ENCODE measurements at regions not wholly inside any gene's neighbourhood (a gene's known extent, or its start where the extent isn't known, plus 50 kb on each side); places are given as distances from the start of the nearest gene placed in this dataset.
A peak's percentile ranks its signal among the peaks of the same experiment; 100 is the strongest.

DNA sequence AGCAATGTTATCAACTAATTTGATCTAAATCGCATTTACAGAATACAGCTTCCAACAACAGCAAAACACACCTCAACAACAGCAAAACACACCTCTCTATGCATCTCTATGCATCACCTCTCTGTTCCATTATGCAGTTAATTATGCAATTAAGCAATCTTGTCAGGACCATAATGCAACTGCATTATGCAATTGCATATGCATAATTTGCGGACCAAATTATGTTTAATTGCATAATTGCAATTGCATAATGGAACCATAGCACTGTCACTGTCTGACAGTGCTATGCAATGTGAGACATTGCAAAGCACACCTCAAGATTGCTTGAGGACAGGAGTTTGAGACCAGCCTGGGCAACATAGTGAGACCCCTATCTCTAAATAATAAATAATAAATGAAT lies 80.4 kb upstream of the PRSS3 start:
- Histone ChIP-seq H3K36me3 (no peaks in the 10 kb centered on the region), H3K4me1 (peaks cover 0 to 7% (median 0%) of the 10 kb centered on the region in 4 donors), H3K27me3 (no peaks in the 10 kb centered on the region), H3K9me3 (no peaks in the 10 kb centered on the region), H3K27ac (no peak overlapping the region), H3K4me3 (no peak overlapping the region)
- ATAC-seq (ENCODE audit: low FRiP score in 2 of 2) = no peak
- 70 to 81% methylated on average over 2 of the region's 2 CpGs for WGBS, 2 donors
- TF ChIP-seq POLR2AphosphoS5 (IDR thresholded peaks at IDR 0.05) = no peak
- no peak for TF ChIP-seq POLR2A (IDR thresholded peaks at IDR 0.05)
- TF ChIP-seq, protein P1, sequence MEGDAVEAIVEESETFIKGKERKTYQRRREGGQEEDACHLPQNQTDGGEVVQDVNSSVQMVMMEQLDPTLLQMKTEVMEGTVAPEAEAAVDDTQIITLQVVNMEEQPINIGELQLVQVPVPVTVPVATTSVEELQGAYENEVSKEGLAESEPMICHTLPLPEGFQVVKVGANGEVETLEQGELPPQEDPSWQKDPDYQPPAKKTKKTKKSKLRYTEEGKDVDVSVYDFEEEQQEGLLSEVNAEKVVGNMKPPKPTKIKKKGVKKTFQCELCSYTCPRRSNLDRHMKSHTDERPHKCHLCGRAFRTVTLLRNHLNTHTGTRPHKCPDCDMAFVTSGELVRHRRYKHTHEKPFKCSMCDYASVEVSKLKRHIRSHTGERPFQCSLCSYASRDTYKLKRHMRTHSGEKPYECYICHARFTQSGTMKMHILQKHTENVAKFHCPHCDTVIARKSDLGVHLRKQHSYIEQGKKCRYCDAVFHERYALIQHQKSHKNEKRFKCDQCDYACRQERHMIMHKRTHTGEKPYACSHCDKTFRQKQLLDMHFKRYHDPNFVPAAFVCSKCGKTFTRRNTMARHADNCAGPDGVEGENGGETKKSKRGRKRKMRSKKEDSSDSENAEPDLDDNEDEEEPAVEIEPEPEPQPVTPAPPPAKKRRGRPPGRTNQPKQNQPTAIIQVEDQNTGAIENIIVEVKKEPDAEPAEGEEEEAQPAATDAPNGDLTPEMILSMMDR (IDR thresholded peaks at IDR 0.05) = no peak
- no peak for TF ChIP-seq EP300 (IDR thresholded peaks at IDR 0.05)
- no peak for DNase-seq

DNA sequence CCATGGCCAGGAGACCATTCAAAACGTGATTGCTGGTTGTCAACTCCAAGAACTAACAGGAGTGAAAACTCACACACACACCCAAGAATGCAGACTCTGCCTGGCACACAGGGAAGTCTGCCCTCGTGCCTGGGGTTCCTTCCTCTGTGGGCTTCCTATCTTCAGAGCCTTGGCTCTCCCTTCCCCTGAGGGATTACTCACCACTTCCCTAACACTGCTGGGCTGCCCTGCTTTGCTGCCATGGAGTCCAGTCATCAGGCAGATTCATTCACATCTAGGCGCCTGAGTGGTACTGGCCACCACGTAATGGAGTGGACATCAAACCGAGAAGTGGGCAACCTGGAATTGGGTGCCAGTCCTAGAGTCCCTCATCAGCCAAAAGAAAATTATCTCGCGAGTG lies 76.4 kb upstream of the PRSS3 start:
- Histone ChIP-seq H3K9me3 (no peaks in the 10 kb centered on the region), H3K36me3 (no peaks in the 10 kb centered on the region), H3K27ac (no peak overlapping the region), H3K27me3 (no peaks in the 10 kb centered on the region), H3K4me1 (peaks cover 0 to 14% (median 2%) of the 10 kb centered on the region in 4 donors), H3K4me3 (no peak overlapping the region)
- ATAC-seq (ENCODE audit: low FRiP score in 2 of 2) (peak; percentile 72 to 77), DNase-seq (peak in 1 of 2 donors; percentile 65)
- TF ChIP-seq EP300 (IDR thresholded peaks at IDR 0.05) = no peak
- TF ChIP-seq, protein P1 (IDR thresholded peaks at IDR 0.05) = no peak
- TF ChIP-seq POLR2AphosphoS5 (IDR thresholded peaks at IDR 0.05) = no peak
- TF ChIP-seq POLR2A (IDR thresholded peaks at IDR 0.05) = no peak
- 59 to 73% methylated on average over 6 to 7 of the region's 7 CpGs for WGBS, 2 donors

DNA sequence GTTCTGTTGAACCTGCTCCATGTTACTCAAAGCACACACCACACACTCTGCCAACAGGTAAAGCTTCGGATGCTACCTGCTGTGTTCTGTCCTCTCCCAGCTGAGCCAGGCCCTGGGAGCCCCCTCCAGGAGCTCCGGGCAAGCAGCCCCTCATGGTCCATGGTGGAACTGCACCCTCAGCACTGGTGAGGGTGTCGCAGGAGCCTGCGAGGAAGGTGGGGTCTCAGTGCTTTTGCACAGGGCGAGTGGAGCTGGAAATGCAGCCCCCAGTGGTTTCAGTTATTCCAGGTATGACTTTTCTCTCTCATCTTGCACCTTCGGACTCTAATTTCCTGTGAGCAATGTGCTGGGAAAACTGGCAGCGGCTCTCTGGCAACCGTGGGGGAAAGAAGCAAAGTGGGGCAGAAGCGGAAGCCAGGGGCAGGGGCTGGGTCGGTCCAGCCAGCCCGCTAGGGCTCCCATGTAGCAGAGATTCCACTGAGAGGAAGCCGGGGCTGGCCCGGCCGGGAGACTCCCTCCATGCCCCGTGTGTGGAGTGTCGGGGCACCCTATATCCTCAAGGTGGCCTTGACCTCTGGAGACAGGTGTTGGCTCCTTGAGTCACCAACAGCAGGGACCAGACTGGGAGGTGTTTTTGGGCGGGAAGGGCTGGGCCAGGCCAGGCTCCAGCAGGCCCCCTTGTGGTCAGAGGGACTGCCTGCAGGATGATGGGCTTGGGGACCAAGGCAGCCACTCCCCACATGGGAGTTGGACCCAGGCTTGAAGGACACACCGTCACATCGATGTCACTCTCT lies 75.6 kb upstream of the PRSS3 start:
- WGBS, 2 donors = 52 to 62% methylated on average over 14 to 18 of the region's 19 CpGs
- ATAC-seq (ENCODE audit: low FRiP score in 2 of 2) = peak; percentile 42 to 71
- Histone ChIP-seq H3K36me3 (no peaks in the 10 kb centered on the region), H3K4me1 (peaks cover 0 to 14% (median 2%) of the 10 kb centered on the region in 4 donors), H3K27ac (no peak overlapping the region), H3K27me3 (no peaks in the 10 kb centered on the region), H3K9me3 (no peaks in the 10 kb centered on the region), H3K4me3 (no peak overlapping the region)
- TF ChIP-seq POLR2A (IDR thresholded peaks at IDR 0.05) = no peak
- no peak for TF ChIP-seq POLR2AphosphoS5 (IDR thresholded peaks at IDR 0.05)
- no peak for TF ChIP-seq EP300 (IDR thresholded peaks at IDR 0.05)
- TF ChIP-seq, protein P1 (IDR thresholded peaks at IDR 0.05) = peak in 5 of 6 experiments; percentile 34 to 50 (median 39)
- peak; percentile 35 to 68 for DNase-seq

GRCh38 chr9:33721674-33722358 lies 73.5 kb upstream of the PRSS3 start:
- Histone ChIP-seq H3K27ac (no peak overlapping the region), H3K4me1 (peaks cover 0 to 14% (median 2%) of the 10 kb centered on the region in 4 donors), H3K36me3 (no peaks in the 10 kb centered on the region), H3K27me3 (no peaks in the 10 kb centered on the region), H3K4me3 (no peak overlapping the region), H3K9me3 (no peaks in the 10 kb centered on the region)
- DNase-seq (peak; percentile 85 to 98), ATAC-seq (ENCODE audit: low FRiP score in 2 of 2) (peak; percentile 96 to 97)
- TF ChIP-seq, protein P1 (IDR thresholded peaks at IDR 0.05) = peak; percentile 99 to 100 (median 99)
- no peak for TF ChIP-seq POLR2AphosphoS5 (IDR thresholded peaks at IDR 0.05)
- TF ChIP-seq EP300 (IDR thresholded peaks at IDR 0.05) = no peak
- 27 to 48% methylated on average over 13 to 32 of the region's 32 CpGs for WGBS, 2 donors

Data from upper lobe of left lung (tissue), 6 donors.